GM19025 (cell line): ENCODE measurements at regions not wholly inside any gene's neighbourhood (a gene's known extent, or its start where the extent isn't known, plus 50 kb on each side); places are given as distances from the start of the nearest gene placed in this dataset.

ENCODE experiments used
- ATAC-seq: cut with Tn5 transposase; IDR thresholded peaks from one replicate; pipeline ENCODE4 v1.9.1; 2021; ENCODE audit warnings: mild to moderate bottlenecking, low read depth, moderate library complexity; ENCODE audit not compliant: unreplicated experiment

DNA sequence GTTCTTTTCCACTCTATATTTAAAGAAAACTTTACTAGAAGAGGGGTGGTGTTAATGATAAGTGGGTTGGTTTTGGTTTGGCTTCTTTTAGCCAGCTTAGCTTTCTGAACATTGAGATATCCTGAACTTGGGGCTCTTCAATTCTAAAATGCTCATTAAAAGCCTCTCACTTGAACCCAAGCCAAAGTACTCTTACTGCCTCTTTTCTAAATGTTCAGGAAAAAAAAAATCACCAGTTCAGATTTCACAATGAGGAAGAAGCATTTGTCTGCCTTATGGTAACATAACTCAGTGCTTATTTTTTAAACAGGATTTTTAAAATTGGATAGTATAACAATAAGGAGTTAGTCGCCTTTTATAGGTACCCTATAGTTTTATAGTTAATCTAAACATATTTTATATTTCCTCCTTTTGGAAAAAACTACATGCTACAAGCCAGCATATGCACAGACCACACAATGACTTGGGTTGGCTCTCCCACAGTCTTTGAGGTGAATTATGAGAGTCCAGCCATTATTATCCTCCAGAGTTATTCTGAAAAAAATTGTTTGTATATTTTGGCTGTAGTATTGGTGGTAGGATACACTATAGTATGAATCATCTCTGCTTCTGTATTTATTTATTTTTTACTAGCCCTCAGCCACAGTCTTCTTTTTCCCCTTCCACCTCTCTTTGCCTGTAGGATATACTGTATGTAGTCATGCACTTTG lies 195.5 kb upstream of the TMPO start:
- ATAC-seq: no peak

DNA sequence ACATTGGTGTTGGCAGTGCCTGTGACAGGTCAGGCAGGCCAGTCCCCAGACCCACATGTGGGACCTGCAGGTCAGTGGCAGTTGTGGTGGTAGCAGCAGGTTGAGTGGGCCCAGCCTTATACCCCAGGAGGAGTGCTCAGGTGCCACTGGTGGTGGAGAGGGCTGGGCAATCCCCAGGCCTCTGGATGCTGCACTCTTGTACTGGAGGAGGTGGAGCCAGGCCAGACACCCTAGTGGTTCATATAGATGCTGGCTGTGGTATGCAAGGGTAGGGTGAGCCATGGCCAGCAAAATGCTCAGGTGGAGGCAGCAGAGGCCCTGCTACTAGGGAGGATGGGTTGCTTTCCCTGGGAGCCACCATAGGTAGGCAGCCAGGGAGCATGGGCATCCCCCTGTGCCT lies 190.4 kb upstream of the TMPO start:
- ATAC-seq: no peak

DNA sequence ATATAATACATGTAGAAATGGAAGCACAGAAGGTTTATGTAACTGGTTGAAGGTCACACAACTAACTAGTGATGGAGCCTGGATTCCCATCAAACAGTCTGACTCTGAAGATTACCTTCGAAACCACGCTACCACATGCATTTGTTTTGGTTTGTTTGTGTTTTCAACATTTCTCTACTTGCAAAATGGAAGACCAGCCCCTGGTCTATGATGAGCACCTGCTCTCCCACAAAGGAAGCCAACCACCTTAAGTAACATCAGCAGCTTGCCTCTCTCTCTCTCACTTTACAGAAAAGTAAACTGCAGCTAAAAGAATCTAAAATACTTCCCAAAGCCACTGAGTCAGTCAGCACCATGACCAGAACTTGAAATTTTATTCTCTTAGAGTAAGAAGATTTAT lies 186.9 kb upstream of the TMPO start:
- ATAC-seq: no peak

DNA sequence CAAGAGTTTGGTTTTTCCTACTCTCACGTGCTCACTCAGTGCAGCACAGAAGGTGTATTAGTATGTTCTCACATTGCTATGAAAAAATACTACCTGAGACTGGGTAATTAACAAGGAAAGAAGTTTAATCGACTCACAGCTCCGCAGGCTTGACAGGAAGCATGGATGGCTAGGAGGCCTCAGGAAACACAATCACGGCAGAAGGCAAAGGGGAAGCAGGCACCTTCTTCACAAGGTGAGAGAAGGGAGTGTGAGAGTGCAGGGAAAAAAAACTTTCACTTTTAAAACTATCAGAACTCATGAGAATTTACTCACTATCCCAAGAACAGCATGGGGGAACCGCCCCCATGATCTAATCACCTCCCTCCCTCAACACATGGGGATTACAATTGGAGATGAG lies 185.8 kb upstream of the TMPO start:
- no peak for ATAC-seq

DNA sequence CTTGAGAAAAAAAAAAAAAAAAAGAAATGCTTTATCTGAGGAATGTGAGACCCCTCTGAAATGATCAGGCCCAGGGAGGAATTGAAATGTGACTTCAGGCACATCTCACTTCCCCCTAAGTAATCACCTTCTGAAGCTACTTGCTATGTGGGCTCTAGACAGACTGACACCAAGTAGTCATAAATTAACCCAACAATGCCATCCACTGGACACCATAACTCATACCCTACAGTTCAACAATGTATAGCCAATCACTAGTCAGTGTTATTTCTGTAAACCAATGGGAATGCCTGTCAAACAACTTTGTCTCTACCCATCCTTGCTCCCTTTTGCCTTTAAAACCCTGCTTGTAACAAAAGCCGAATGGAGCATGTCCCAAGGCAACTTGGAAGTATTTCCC lies 182.7 kb upstream of the TMPO start:
- no peak for ATAC-seq

DNA sequence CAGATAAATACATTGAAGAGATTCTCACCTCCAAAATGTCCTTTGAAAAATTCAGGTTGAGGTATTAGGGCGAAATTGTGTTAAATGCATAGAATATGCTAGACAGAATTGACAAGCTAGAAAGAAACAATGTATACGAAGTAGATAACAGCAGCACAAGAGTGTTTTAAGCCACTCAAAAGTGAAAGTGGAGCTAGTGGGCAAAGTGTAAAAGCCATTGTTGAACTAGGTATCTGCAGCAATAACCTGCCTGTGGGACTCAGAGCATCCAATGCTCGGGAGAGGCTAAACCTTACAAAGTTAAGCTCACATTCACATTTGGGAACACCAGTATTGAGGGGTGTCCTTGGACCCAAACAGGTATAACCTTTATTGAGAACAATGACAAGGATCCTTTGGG lies 180.6 kb upstream of the TMPO start:
- no peak for ATAC-seq

DNA sequence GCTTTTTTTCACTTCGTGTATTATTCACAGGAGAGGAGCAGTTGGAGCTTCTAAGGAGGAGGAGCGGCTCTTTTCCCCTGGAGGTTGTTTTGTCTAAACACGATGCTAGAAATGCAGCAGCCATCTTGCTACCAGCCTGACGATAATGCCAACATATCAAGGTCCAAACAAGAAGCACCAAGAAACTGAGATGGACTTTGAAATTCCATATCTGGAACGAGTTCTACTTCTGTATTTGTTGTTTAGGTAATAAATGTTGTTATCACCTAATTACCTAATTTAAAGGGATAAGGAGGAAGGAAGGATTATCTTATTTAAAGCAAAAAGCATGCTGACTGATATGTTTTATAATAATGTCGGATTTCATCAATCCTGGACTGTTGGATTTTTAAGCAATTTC lies 174.4 kb upstream of the TMPO start:
- no peak for ATAC-seq

DNA sequence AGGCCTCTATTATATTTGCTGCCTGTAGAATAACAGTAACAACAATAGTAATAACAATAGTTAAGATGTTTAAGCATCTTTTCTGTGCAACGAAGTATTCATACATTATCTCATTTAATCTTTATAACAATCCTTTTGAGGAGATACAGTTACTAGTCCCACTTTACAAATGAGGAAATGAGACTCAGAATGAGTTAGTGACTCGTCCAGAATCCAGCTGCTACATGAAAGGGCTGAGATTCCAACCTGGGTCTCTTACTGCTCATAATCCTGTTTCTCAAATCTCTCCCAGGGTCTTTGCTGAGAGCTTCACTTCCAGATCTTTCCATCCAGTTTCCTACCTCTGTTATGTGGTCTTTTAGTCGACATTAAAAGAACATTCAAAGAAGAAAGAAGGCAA lies 173.7 kb upstream of the TMPO start:
- ATAC-seq: no peak

DNA sequence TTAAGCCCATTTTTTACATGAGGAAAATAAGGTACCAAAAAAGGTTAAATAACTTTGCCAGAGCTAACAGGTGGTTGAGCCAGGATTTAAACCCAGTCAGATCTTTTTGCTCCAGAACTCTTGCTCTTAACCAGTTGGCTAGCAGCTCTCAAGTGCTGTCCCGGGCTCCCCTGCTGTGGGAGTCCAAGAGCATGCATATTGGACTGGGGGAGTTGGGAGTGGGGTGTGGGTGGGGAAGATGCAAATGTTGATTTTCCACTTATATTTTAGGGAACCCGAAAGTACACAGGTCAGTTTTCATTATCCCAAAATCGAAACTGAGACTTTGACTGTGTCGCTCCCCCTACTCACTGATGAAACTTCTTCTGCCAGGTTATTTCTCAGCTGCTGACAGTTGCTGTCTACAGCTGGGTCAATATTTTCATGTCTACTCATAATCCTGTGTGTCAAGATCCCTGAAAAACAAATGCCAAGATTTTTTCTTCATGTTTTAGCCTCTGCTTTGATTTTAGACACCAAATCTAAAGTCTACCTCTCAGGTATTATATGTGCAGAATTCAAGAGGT lies 172.3 kb upstream of the TMPO start:
- no peak for ATAC-seq

DNA sequence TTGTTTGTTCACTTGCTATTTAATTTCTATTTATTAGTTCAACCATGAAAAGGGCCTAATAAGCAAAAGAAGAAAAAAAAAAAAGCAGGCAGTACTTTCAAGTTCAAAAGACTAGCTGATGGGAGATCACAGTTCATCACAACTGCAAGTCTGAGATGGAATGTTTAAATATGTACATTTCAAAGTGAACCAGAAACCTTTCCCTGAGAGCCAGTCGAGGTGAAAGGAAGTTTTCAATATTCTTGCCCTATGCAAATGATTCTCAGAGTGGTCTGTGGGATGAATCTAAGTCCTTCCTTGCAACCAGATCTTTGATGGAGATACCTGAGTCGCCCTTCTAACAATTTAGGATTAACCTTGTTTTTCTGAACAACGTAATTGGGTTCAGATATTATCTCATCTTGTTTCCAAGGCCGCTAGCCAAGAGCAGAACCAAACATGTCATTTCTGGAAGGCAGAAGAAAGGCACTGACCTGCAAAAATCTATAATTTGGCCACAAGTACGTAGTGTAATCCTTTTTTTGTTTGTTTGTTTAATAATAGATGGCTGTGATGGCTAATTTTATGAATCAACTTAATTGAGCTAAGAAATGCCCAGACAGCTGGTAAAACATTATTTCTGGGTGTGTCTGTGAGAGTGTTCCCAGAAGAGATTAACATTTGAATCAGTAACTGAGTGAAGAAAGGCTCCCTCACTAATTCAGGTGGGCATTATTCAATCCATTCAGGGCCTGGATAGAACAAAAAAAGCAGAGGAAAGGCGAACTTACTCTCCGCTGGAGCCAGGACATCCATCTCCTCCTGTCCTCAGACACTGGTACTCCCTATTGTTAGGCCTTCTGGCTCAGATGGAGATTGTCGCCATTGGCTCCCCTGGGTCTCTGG lies 171.1 kb upstream of the TMPO start:
- ATAC-seq: no peak

DNA sequence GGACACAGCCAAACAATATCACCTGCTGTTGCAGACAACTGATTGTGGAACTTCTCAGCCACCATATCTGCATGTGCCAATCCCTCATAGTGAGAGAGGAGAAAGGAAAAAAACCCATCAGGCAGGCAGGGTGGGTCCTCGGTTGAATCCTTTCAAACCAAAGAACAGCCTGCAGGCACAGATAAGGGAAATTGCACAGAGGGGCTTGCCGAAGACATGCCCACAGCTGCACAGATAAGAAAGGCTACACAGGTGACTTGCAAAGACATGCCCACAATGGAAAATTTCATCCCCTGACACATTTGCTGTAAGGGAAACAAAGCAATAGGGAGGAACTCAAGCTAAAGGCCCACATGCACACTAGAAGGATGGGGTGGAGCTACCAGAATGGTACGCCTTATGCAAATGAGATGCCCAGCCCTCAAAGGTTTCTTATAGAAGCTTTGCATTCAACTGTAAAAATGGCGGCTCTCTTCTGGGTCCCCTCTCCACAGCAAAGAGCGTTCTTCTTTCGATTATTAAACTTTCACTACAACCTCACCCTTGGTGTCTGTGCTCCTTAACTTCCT lies 170.0 kb upstream of the TMPO start:
- ATAC-seq: no peak

DNA sequence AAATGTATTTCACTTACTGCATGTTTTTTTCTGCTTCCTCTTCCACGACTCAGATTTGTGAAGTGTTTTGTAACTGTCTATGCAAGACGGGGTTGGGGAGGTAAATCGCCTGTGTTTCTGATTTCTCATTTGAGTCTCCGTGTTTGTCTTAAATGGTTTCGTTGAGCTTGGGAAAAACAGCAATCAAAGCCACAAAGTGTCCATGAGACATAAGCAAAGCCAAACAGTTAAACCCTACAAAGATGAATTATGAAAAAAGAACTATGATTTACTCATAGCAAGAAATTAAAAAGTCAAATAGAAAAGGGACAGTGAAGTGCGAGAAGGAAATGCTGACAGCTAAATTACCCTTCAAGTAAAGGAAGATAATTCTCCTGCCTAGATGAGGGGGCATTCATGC lies 164.3 kb upstream of the TMPO start:
- ATAC-seq: no peak

DNA sequence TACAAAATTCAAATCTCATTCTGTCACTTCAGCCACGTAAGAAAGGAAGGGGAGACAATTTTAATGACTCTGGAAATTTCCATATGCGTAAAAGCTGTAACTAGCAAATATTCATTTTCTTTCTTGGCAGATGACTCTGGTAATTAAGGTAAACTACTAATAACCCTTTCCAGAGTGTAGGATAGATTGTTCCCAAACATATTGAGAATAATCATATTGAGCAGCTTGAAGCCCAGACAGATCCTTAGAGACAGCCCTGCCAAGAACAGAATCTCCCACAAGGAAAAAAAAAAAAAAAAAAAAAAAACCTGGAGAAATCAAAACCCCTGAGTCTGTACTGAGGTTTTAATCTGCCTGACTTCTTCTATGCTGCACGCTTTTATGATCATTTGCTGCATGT lies 163.6 kb upstream of the TMPO start:
- no peak for ATAC-seq

DNA sequence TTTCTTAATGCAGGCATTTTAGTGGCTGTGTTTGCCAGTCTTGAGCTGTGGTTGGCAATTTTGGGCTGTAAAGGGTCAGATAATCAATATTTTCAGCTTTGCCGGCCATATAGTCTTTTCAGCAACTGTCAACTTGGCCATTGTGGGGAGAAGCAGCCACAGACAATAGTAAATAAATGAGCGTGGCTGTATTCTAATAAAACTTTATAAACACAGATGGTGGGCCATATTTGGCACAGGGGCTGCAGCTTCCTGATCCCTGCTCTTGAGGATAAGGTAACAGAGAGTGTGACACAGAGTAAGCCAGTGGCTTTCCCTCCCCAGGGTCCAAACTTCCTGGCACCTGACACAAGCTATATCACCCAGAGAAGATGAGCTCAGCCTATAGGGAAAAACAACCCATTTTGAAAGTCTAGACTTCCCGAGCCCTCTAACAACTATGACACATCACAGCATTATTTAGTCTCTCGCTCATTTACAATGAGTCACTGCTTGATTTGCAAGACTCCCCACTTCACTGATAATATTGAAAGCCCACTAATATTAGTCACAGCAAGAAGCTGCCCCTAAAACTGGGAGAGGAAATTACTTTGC lies 163.1 kb upstream of the TMPO start:
- ATAC-seq: no peak

DNA sequence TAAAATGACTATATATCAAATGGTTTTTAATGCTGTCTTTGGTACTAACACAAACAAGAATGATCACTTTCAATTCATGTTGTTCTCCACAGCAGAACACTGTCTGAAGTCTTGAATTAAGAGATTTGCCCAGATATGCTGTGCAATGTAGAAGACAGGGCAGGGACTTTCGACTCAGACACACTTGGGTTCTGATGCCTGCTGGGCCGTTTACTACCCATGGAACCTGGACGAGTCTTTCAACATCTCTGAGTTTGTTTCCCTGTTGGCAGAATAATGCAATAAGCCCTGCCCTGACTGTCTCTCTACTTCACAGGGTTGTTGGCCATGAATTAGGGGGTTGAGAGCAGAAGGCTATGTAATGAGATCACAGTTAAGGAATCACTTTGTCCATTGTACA lies 162.6 kb upstream of the TMPO start:
- ATAC-seq: no peak

DNA sequence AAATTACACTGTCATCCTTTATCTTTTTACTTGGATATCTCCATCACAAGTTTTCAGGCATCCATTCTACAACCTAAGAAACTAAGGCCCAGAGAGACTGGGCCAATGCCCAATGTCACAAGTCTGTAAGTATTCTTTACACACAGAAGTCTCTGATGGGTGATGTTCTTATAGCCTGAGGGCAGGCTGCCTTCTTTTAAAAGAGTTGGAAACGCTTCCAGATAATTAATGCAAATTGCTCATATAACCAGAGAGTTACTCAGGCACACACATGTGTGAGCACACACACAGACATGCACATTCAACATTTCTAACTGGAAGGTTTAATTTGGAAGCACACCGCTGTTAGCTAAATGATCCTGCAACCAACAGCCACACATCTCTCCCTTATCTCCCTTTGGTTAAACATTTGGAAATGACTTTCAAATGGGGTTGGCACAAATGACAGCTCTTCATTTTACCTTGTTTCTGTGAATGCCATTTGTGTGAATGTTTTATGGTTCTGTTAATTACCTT lies 160.8 kb upstream of the TMPO start:
- no peak for ATAC-seq

DNA sequence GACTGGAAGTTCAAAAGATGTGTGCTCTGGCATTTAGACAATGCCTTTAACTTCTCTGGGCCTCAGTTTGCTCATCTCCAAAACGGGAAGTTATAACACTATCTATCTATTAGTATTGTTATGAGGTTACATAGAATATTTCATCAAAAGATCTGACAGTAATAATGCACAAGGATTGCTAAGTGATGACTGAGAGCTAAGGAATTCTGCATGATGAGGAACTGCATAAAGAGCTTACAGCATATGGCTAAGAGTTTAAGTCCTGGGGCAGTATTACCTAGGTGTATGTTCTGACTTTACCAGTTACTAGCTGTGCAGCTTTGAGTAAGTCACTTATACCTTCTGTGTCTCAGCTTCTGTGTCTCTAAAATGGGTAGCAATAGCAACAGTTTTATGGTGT lies 160.1 kb upstream of the TMPO start:
- ATAC-seq: no peak

DNA sequence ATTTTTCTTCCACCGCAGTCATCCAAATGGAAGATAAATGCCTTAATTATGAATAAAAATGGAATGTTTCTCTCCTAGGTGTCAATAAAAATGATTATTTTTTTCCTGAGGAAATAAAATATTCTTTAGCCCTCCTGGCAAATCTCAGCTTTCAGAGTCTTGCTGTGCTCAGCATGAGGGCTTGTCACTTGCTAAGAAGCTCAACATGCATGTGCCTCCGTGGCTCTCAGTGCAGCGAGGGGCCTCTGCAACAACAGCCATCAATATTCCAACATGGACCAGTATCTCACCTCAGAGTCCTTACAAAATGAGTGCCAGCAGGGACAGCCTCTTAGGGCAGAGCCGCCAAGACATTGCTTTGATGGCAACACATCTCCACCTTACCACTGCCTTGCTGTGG lies 159.5 kb upstream of the TMPO start:
- no peak for ATAC-seq

DNA sequence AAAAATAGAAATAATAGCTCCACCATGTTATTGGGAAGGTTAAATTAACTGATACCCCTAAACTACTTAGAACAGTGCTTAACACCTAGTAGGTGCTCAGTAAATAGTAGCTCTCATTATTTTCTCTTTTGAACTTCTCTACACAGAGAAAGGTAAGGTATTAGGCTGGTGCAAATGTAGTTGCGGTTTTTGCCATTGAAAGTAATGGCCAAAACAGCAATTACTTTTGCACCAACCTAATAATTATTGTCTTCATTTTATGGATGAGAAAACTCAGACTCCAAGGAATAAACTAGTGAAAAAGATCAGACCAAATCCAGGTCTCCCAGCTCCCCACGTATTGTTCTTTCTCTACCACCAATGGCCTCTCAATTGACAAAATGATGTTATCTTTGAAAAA lies 157.2 kb upstream of the TMPO start:
- ATAC-seq: no peak

DNA sequence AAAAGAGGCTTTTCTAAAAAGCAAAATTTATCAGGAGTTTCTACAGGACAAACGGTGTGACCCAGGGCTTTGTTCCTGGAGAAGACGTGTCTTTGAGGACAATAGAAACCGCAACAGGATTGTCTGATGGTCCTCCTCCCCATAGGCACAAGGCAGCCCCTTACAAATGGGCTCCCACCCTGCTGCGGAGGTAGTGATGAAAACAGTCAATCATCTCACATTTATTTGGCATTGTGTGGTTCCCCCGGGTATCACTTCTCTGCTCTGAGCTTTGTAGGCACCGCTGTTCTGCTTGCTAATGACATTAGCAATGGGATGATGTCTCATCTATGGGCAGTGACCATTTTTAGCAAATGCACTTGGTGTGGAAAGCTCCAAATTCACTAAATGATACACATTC lies 155.5 kb upstream of the TMPO start:
- no peak for ATAC-seq

DNA sequence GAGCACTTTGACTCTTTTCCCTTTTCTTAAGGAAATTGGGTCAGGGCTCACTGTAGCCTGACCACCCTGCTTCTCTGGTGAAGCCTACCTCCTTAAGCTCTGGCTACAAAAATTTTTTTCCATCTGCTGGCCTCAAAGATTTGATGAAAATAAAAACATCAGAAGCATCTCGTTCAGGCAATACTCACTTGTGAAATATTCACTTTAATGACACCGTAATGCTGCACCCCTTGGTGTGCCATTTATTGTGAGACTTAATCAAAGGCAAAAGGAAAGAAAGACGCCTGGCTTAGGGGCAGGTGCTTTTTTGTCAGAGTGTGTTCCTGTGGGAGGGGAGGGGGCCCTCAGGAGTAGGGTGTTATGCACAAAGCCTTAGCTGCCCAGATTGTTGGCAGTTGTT lies 155.0 kb upstream of the TMPO start:
- no peak for ATAC-seq
